ENCODE measurements at regions not wholly inside any gene's neighbourhood (a gene's known extent, or its start where the extent isn't known, plus 50 kb on each side); places are given as distances from the start of the nearest gene placed in this dataset.
"Not testable (repeated sequence)": the region's sequence is repeated elsewhere in the genome, so short reads cannot be mapped to it uniquely, and the experiment has no call there.

- H3K9ac ChIP-seq (ENCODE audit: insufficient read depth, low read length, poor library complexity, severe bottlenecking): no peak overlapping the region
- WGBS (ENCODE audit: insufficient coverage): no CpG with 5 or more reads among the region's 3 CpGs
- no peak overlapping the region for H3K27ac Mint-ChIP-seq
- no peaks in the 10 kb centered on the region for H3K4me1 Mint-ChIP-seq
- no peaks in the 10 kb centered on the region for H3K4me1 ChIP-seq (ENCODE audit: control insufficient read depth in 1 of 2, insufficient read depth in 2 of 2, low read length in 2 of 2)
- H3K36me3 Mint-ChIP-seq: no peaks in the 10 kb centered on the region
- H3K4me2 ChIP-seq (replicated peaks; ENCODE audit: extremely low read depth, low read length, poor library complexity, severe bottlenecking): no peak overlapping the region
- H3K9me3 Mint-ChIP-seq: peaks cover 0 to 2% (median 0%) of the 10 kb centered on the region in 7 donors
- H3K27me3 Mint-ChIP-seq (ENCODE audit: low read depth in 3 of 3): no peaks in the 10 kb centered on the region
- no peaks in the 10 kb centered on the region for H4K20me1 ChIP-seq (ENCODE audit: insufficient read depth, low read length)
- no peaks in the 10 kb centered on the region for H3K27me3 ChIP-seq (ENCODE audit: control insufficient read depth in 2 of 2, insufficient read depth in 2 of 2, low read length in 2 of 2)
- TF ChIP-seq, protein P1, sequence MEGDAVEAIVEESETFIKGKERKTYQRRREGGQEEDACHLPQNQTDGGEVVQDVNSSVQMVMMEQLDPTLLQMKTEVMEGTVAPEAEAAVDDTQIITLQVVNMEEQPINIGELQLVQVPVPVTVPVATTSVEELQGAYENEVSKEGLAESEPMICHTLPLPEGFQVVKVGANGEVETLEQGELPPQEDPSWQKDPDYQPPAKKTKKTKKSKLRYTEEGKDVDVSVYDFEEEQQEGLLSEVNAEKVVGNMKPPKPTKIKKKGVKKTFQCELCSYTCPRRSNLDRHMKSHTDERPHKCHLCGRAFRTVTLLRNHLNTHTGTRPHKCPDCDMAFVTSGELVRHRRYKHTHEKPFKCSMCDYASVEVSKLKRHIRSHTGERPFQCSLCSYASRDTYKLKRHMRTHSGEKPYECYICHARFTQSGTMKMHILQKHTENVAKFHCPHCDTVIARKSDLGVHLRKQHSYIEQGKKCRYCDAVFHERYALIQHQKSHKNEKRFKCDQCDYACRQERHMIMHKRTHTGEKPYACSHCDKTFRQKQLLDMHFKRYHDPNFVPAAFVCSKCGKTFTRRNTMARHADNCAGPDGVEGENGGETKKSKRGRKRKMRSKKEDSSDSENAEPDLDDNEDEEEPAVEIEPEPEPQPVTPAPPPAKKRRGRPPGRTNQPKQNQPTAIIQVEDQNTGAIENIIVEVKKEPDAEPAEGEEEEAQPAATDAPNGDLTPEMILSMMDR (IDR thresholded peaks at IDR 0.05): no peak
- no peak for DNase-seq
- H3K4me3 ChIP-seq (replicated peaks in 1 of 3; ENCODE audit: low read depth in 2 of 3, low read length in 3 of 3): no peak overlapping the region
- H3K9me3 ChIP-seq (replicated peaks in 1 of 2; ENCODE audit: control insufficient read depth in 1 of 2, insufficient read depth in 1 of 2, low read length in 2 of 2): no peaks in the 10 kb centered on the region
- H3K4me3 Mint-ChIP-seq: no peak overlapping the region
- no peaks in the 10 kb centered on the region for H3K79me2 ChIP-seq (ENCODE audit: insufficient read depth, low read length)
- H3K27ac ChIP-seq (ENCODE audit: low read depth in 1 of 2, low read length in 2 of 2): no peak overlapping the region
- intact Hi-C loops (cut with micrococcal nuclease): no loop called here
- no peak overlapping the region for H2AFZ ChIP-seq (ENCODE audit: insufficient read depth, low read depth, low read length, poor library complexity, severe bottlenecking)
- H3K36me3 ChIP-seq (replicated peaks in 1 of 2; ENCODE audit: control insufficient read depth in 1 of 2, insufficient read depth in 2 of 2, low read length in 2 of 2): no peaks in the 10 kb centered on the region
Observed at GRCh38 chr12:74401966-74402365, 135.7 kb upstream of the ATXN7L3B start.

DNA sequence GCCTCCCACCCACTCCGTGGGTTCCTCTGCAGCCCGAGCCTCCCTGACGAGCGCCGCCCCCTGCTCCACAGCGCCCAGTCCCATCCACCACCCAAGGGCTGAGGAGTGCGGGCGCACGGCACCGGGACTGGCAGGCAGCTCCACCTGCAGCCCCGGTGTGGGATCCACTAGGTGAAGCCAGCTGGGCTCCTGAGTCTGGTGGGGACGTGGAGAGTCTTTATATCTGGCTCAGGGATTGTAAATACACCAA, 134.5 kb upstream of the ATXN7L3B start:
- H2AFZ ChIP-seq (ENCODE audit: insufficient read depth, low read depth, low read length, poor library complexity, severe bottlenecking); H3K4me3 Mint-ChIP-seq; H3K27me3 Mint-ChIP-seq (ENCODE audit: low read depth in 3 of 3); H3K27ac ChIP-seq (ENCODE audit: low read depth in 1 of 2, low read length in 2 of 2); H3K4me1 ChIP-seq (ENCODE audit: control insufficient read depth in 1 of 2, insufficient read depth in 2 of 2, low read length in 2 of 2); H3K4me2 ChIP-seq (replicated peaks; ENCODE audit: extremely low read depth, low read length, poor library complexity, severe bottlenecking); H4K20me1 ChIP-seq (ENCODE audit: insufficient read depth, low read length); H3K4me3 ChIP-seq (replicated peaks in 1 of 3; ENCODE audit: low read depth in 2 of 3, low read length in 3 of 3); H3K79me2 ChIP-seq (ENCODE audit: insufficient read depth, low read length); H3K9ac ChIP-seq (ENCODE audit: insufficient read depth, low read length, poor library complexity, severe bottlenecking); H3K27ac Mint-ChIP-seq; H3K9me3 Mint-ChIP-seq; H3K9me3 ChIP-seq (replicated peaks in 1 of 2; ENCODE audit: control insufficient read depth in 1 of 2, insufficient read depth in 1 of 2, low read length in 2 of 2); H3K4me1 Mint-ChIP-seq; H3K36me3 Mint-ChIP-seq; intact Hi-C loops (cut with micrococcal nuclease); H3K36me3 ChIP-seq (replicated peaks in 1 of 2; ENCODE audit: control insufficient read depth in 1 of 2, insufficient read depth in 2 of 2, low read length in 2 of 2); DNase-seq; H3K27me3 ChIP-seq (ENCODE audit: control insufficient read depth in 2 of 2, insufficient read depth in 2 of 2, low read length in 2 of 2): not testable (repeated sequence)
- 98% methylated on average over 6 of the region's 12 CpGs for WGBS (ENCODE audit: insufficient coverage)

All from CD14-positive monocyte (primary cell).